NB4 (cell line): ENCODE measurements at regions not wholly inside any gene's neighbourhood (a gene's known extent, or its start where the extent isn't known, plus 50 kb on each side); places are given as distances from the start of the nearest gene placed in this dataset.

Experiments
- MYC ChIP-seq: IDR thresholded peaks from 2 replicates; pipeline ENCODE4 v1.6.1; 2011; ENCODE audit warnings: low read depth, low read length
- POLR2A ChIP-seq: IDR thresholded peaks from 2 replicates; pipeline ENCODE4 v1.6.1; 2011; ENCODE audit warnings: mild to moderate bottlenecking; ENCODE audit not compliant: insufficient read length; ENCODE audit errors: extremely low read depth
- TF ChIP-seq, protein P1 (sequence below): IDR thresholded peaks from one replicate; pipeline ENCODE4 v1.5.1; 2012; ENCODE audit warnings: low read depth, low read length

DNA sequence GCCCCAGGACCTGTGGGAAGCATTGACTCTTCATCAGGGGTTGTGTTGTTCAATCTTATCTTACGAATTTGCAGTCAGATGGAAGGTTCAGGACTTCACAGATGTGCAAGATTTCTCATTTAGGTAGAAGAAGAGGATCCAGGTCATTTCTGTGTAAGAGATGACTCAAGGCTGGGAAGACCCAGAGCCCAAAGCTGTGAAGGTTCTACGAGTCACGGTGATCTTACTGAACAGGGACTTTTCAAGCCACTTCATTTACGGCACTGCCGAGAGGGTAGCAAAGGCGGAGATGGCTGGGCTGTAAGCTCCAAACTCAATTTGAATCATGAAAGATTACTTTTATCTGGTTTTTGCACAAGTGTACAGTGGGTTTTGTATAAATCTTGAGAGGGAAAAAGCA, 228.0 kb upstream of the MEX3C start:
- no peak for TF ChIP-seq POLR2A
- TF ChIP-seq, protein P1, sequence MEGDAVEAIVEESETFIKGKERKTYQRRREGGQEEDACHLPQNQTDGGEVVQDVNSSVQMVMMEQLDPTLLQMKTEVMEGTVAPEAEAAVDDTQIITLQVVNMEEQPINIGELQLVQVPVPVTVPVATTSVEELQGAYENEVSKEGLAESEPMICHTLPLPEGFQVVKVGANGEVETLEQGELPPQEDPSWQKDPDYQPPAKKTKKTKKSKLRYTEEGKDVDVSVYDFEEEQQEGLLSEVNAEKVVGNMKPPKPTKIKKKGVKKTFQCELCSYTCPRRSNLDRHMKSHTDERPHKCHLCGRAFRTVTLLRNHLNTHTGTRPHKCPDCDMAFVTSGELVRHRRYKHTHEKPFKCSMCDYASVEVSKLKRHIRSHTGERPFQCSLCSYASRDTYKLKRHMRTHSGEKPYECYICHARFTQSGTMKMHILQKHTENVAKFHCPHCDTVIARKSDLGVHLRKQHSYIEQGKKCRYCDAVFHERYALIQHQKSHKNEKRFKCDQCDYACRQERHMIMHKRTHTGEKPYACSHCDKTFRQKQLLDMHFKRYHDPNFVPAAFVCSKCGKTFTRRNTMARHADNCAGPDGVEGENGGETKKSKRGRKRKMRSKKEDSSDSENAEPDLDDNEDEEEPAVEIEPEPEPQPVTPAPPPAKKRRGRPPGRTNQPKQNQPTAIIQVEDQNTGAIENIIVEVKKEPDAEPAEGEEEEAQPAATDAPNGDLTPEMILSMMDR, result no peak
- no peak for TF ChIP-seq MYC
